Lower lobe of right lung (tissue), 2 donors: ENCODE measurements at regions not wholly inside any gene's neighbourhood (a gene's known extent, or its start where the extent isn't known, plus 50 kb on each side); places are given as distances from the start of the nearest gene placed in this dataset.
"Not testable (repeated sequence)": the region's sequence is repeated elsewhere in the genome, so short reads cannot be mapped to it uniquely, and the experiment has no call there.

Experiments used
- ATAC-seq, 2 donors: fragments of 200-7000 bp; cut with Tn5 transposase; one replicate each; pipeline ENCODE4 v1.9.1; 2020 to 2022; ENCODE audit warnings: mild to moderate bottlenecking in 2 of 2, moderate library complexity in 2 of 2
- DNase-seq: peaks from one replicate; pipeline ENCODE4 v3.0.0-alpha.2; 2020
- H3K27ac ChIP-seq: fragments of 200-600 bp; one replicate; pipeline ENCODE4 v1.8.0; 2022
- H3K27me3 ChIP-seq: fragments of 200-600 bp; one replicate; pipeline ENCODE4 v1.8.0; 2022; ENCODE audit warnings: low read depth
- H3K36me3 ChIP-seq: fragments of 200-600 bp; one replicate; pipeline ENCODE4 v1.8.0; 2022; ENCODE audit warnings: mild to moderate bottlenecking
- H3K4me1 ChIP-seq: fragments of 200-600 bp; one replicate; pipeline ENCODE4 v1.8.0; 2022
- H3K4me3 ChIP-seq: fragments of 200-600 bp; one replicate; pipeline ENCODE4 v1.8.0; 2022; ENCODE audit warnings: mild to moderate bottlenecking
- H3K9me3 ChIP-seq: fragments of 200-600 bp; one replicate; pipeline ENCODE4 v1.8.0; 2022
- intact Hi-C: fragments of 100-400 bp; cut with DNase I; formaldehyde crosslinking; loops from one replicate; pipeline ENCODE4 v1.11.0; 2022
- TF ChIP-seq, protein P1 (sequence below): fragments of 200-600 bp; IDR thresholded peaks from one replicate; pipeline ENCODE4 v1.8.0; 2022; ENCODE audit warnings: antibody characterized with exemption, mild to moderate bottlenecking
- donor health status: DM: no; HTN: yes; CAD: no; lungs with severe emphysema.

DNA sequence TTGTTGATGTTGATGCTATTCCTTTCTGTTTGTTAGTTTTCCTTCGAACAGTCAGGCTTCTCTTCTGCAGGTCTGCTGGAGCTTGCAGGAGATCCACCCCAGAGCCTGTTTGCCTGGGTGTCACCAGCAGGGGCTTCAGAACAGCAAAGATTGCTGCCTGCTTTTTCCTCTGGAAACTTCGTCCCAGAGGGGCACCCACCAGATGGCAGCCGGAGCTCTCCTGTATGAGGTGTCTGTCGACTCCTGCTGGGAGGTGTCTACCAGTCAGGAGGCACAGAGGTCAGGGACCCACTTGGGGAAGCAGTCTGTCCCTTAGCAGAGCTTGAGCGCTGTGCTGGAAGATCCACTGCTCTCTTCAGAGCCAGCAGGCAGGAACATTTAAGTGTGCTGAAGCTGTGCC, 303.2 kb downstream of the ZIC1 start:
- Histone ChIP-seq H3K4me3 (no peak overlapping the region), H3K9me3 (peaks cover 3% of the 10 kb centered on the region), H3K27ac (no peak overlapping the region), H3K36me3 (no peaks in the 10 kb centered on the region), H3K4me1 (no peaks in the 10 kb centered on the region), H3K27me3 (no peaks in the 10 kb centered on the region)
- TF ChIP-seq, protein P1, sequence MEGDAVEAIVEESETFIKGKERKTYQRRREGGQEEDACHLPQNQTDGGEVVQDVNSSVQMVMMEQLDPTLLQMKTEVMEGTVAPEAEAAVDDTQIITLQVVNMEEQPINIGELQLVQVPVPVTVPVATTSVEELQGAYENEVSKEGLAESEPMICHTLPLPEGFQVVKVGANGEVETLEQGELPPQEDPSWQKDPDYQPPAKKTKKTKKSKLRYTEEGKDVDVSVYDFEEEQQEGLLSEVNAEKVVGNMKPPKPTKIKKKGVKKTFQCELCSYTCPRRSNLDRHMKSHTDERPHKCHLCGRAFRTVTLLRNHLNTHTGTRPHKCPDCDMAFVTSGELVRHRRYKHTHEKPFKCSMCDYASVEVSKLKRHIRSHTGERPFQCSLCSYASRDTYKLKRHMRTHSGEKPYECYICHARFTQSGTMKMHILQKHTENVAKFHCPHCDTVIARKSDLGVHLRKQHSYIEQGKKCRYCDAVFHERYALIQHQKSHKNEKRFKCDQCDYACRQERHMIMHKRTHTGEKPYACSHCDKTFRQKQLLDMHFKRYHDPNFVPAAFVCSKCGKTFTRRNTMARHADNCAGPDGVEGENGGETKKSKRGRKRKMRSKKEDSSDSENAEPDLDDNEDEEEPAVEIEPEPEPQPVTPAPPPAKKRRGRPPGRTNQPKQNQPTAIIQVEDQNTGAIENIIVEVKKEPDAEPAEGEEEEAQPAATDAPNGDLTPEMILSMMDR: no peak
- ATAC-seq: no peak
- DNase-seq: no peak
- intact Hi-C loops: no loop called here

DNA sequence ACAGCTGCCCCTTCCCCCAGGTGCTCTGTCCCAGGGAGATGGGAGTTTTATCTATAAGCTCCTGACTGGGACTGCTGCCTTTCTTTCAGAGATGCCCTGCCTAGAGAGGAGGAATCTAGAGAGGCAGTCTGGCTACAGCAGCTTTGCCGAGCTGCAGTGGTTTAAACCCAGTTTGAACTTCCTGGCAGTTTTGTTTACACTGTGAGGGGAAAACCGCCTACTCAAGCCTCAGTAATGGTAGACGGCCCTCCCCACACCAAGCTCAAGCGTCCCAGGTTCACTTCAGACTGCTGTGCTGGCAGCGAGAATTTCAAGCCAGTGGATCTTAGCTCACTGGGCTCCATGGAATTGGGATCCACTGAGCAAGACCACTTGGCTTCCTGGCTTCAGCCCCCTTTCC, 303.6 kb downstream of the ZIC1 start:
- DNase-seq, H3K36me3 ChIP-seq, H3K27ac ChIP-seq, ATAC-seq, H3K4me3 ChIP-seq, H3K9me3 ChIP-seq, intact Hi-C loops, H3K4me1 ChIP-seq, H3K27me3 ChIP-seq: not testable (repeated sequence)

DNA sequence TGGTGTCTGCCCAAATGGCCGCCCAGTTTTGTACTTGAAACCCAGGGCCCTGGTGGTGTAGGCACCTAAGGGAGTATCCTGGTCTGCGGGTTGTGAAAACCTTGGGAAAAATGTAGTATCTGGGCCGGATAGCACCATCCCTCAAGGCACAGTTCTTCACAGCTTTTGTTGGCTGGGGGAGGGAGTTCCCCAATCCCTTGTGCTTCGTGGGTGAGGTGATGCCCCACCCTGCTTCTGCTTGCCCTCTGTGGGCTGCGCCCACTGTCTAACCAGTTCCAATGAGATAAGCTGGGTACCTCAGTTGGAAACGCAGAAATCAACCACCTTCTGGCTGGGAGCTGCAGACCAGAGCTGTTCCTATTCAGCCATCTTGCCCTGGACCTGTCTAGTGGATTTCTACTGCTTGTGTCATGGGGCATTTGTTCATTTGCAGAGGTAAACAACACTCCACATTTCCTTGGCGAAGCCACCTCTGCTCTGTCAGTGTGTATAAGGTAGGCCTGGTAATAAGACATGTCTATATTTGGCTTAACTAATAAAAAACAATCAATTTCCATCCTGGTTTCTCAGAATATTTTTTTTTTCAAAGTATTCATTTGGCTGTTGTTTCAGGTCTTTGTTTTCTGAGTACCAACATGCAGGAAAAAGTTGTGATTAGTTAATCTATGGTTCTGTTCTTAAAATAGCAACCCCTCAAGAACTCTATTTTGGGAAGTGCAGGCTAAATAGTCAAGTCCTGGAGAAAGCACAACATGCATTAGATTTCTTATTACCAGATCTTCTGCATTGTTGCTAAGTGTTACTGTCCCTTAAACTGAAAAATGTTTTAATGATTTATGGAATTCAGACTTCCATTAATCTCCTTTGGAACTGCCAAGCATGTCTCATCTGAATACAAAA, 304.3 kb downstream of the ZIC1 start:
- TF ChIP-seq, protein P1: no peak
- no peaks in the 10 kb centered on the region for H3K27me3 ChIP-seq
- H3K4me3 ChIP-seq: no peak overlapping the region
- intact Hi-C loops: no loop called here
- H3K9me3 ChIP-seq: peaks cover 3% of the 10 kb centered on the region
- H3K4me1 ChIP-seq: no peaks in the 10 kb centered on the region
- DNase-seq (no peak), ATAC-seq (no peak)
- no peaks in the 10 kb centered on the region for H3K36me3 ChIP-seq
- H3K27ac ChIP-seq: no peak overlapping the region

DNA sequence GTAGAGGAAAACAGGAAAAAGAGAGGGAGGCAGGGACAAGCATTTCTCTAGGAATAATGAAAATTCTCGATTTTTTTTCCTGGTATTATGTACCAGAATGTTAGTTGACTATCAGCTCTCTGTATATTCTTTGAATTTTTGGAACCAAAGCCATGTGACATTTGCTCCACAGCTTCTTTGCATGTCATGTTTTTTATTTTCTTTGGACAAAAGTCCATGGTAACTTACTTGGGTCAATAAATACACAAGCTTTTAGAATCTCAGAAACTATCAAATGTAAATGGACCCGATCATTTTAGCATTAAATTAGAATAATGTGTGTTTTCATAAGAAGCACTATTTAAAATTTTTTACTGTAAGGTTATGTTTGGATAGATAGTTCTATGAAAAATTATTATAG, 320.5 kb downstream of the ZIC1 start:
- Histone ChIP-seq H3K27me3 (no peaks in the 10 kb centered on the region), H3K4me3 (no peak overlapping the region), H3K9me3 (no peaks in the 10 kb centered on the region), H3K27ac (no peak overlapping the region), H3K4me1 (no peaks in the 10 kb centered on the region), H3K36me3 (no peaks in the 10 kb centered on the region)
- ATAC-seq: no peak
- DNase-seq: no peak
- intact Hi-C loops: no loop called here
- TF ChIP-seq, protein P1: no peak

DNA sequence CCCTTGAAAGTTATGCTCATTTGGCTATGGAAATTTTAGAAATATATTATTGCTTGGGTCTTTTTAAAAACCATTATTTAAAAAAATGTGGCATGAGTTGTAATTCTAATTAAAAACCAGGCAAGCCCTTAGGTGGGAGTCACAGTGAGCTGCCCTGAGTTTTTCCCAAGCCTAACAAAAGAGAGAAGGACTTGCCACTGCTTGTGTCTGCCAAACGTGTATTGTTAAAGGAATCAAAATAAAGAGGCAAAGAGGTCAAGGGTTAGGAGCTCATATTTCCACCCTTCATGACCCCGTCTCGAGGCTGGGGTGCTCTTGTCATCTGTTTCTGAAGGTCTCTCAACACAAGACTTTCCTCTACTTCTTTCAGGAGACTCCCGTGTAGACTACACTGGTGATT, 321.1 kb downstream of the ZIC1 start:
- DNase-seq (no peak), ATAC-seq (no peak)
- Histone ChIP-seq H3K4me1 (no peaks in the 10 kb centered on the region), H3K27ac (no peak overlapping the region), H3K27me3 (no peaks in the 10 kb centered on the region), H3K9me3 (no peaks in the 10 kb centered on the region), H3K36me3 (no peaks in the 10 kb centered on the region), H3K4me3 (no peak overlapping the region)
- TF ChIP-seq, protein P1: no peak
- intact Hi-C loops: no loop called here

DNA sequence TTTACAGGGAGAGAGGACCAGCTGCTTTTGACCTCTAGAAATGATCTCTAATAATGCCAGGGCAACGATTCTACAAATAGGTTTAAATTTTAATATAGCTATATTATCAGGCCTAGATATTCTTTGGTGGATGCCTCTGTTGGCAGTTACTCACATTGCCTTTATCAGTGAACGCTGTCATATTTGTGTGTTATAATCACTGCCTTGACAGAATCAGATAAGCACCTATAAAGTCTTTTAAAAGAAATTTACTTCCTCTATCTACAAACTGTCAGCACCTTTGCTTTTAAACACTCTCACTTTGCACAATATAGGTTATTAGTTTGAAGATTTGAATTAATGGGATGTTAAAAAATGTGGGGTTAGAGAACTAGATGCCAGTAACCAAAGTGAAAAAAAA, 324.1 kb downstream of the ZIC1 start:
- no peak for ATAC-seq
- intact Hi-C loops: no loop called here

More for the DNA sequence above, 324.1 kb downstream of the ZIC1 start:
- no peak overlapping the region for H3K27ac ChIP-seq
- H3K27me3 ChIP-seq: no peaks in the 10 kb centered on the region
- no peak overlapping the region for H3K4me3 ChIP-seq
- no peaks in the 10 kb centered on the region for H3K4me1 ChIP-seq
- DNase-seq: no peak
- no peaks in the 10 kb centered on the region for H3K36me3 ChIP-seq
- no peaks in the 10 kb centered on the region for H3K9me3 ChIP-seq
- TF ChIP-seq, protein P1: no peak
